SK-N-SH treated with all-trans-retinoic acid at 6 μM for 48 hours (cell line): ENCODE measurements at regions not wholly inside any gene's neighbourhood (a gene's known extent, or its start where the extent isn't known, plus 50 kb on each side); places are given as distances from the start of the nearest gene placed in this dataset.

Experiments
- ATAC-seq: fragments of 200-7000 bp; cut with Tn5 transposase; 3 replicates; pipeline ENCODE4 v1.9.1; 2020; ENCODE audit warnings: mild to moderate bottlenecking, moderate library complexity
- ARNTL ChIP-seq: fragments of 450-650 bp; formaldehyde crosslinking; IDR thresholded peaks from 2 replicates; pipeline ENCODE4 v1.5.0; 2020; ENCODE audit warnings: low read depth, mild to moderate bottlenecking, moderate library complexity, borderline replicate concordance
- CREB5 ChIP-seq: fragments of 250-450 bp; sonication (Bioruptor Pico); IDR thresholded peaks from 2 replicates; pipeline ENCODE4 v1.5.1; 2020; ENCODE audit warnings: low read depth, mild to moderate bottlenecking, moderate library complexity
- CSDC2 ChIP-seq: fragments of 250-450 bp; sonication (Bioruptor Pico); IDR thresholded peaks from 2 replicates; pipeline ENCODE4 v1.5.0; 2020; ENCODE audit warnings: mild to moderate bottlenecking, moderate library complexity
- CSRNP3 ChIP-seq: fragments of 250-450 bp; sonication (Bioruptor Pico); IDR thresholded peaks from 2 replicates; pipeline ENCODE4 v1.5.1; 2021; ENCODE audit warnings: mild to moderate bottlenecking, moderate library complexity
- ESRRG ChIP-seq: fragments of 250-450 bp; sonication (Bioruptor Pico); IDR thresholded peaks from 2 replicates; pipeline ENCODE4 v1.6.1; 2021; ENCODE audit warnings: mild to moderate bottlenecking
- ISL1 ChIP-seq: fragments of 250-450 bp; sonication (Bioruptor Pico); IDR thresholded peaks from 2 replicates; pipeline ENCODE4 v2.1.2; 2022; ENCODE audit warnings: mild to moderate bottlenecking, moderate library complexity
- OSR1 ChIP-seq: fragments of 250-450 bp; sonication (Bioruptor Pico); IDR thresholded peaks from 2 replicates; pipeline ENCODE4 v1.8.0; 2022; ENCODE audit warnings: moderate library complexity, mild to moderate bottlenecking, inconsistent platforms
- POU6F1 ChIP-seq: fragments of 250-450 bp; sonication (Bioruptor Pico); IDR thresholded peaks from 2 replicates; pipeline ENCODE4 v1.8.0; 2021; ENCODE audit warnings: low read depth, mild to moderate bottlenecking, moderate library complexity, borderline replicate concordance
- PPARA ChIP-seq: fragments of 250-450 bp; sonication (Bioruptor Pico); IDR thresholded peaks from 2 replicates; pipeline ENCODE4 v1.5.0; 2020; ENCODE audit warnings: mild to moderate bottlenecking, borderline replicate concordance
- SNAI2 ChIP-seq: fragments of 250-450 bp; sonication (Bioruptor Pico); IDR thresholded peaks from 2 replicates; pipeline ENCODE4 v1.5.0; 2020; ENCODE audit warnings: mild to moderate bottlenecking, moderate library complexity
- TCF4 ChIP-seq: fragments of 250-450 bp; sonication (Bioruptor Pico); IDR thresholded peaks from 2 replicates; pipeline ENCODE4 v1.8.0; 2021; ENCODE audit warnings: mild to moderate bottlenecking, moderate library complexity, borderline replicate concordance
- TOX ChIP-seq: fragments of 250-450 bp; sonication (Bioruptor Pico); IDR thresholded peaks from 2 replicates; pipeline ENCODE4 v1.8.0; 2021; ENCODE audit warnings: mild to moderate bottlenecking, moderate library complexity, borderline replicate concordance
- TSHZ2 ChIP-seq: fragments of 250-450 bp; sonication (Bioruptor Pico); IDR thresholded peaks from 2 replicates; pipeline ENCODE4 v1.5.0; 2020; ENCODE audit warnings: mild to moderate bottlenecking, moderate library complexity
- ZC3H10 ChIP-seq: fragments of 250-450 bp; sonication (Bioruptor Pico); IDR thresholded peaks from 2 replicates; pipeline ENCODE4 v1.5.1; 2021; ENCODE audit warnings: mild to moderate bottlenecking, moderate library complexity
- ZFP30 ChIP-seq: fragments of 450-650 bp; formaldehyde crosslinking; IDR thresholded peaks from 2 replicates; pipeline ENCODE4 v1.5.0; 2022; ENCODE audit warnings: mild to moderate bottlenecking, moderate library complexity
- ZNF565 ChIP-seq: fragments of 450-650 bp; formaldehyde crosslinking; conservative IDR thresholded peaks from 2 replicates; pipeline ENCODE4 v1.5.0; 2020; ENCODE audit warnings: low read depth, mild to moderate bottlenecking, moderate library complexity
- ZNF70 ChIP-seq: fragments of 450-650 bp; formaldehyde crosslinking; IDR thresholded peaks from 2 replicates; pipeline ENCODE4 v1.5.0; 2020; ENCODE audit warnings: mild to moderate bottlenecking, moderate library complexity
- ZNF8 ChIP-seq: fragments of 450-650 bp; formaldehyde crosslinking; IDR thresholded peaks from 2 replicates; pipeline ENCODE4 v1.5.0; 2020; ENCODE audit warnings: mild to moderate bottlenecking, moderate library complexity

GRCh38 chr2:83305758-83306378 is 1153.2 kb downstream of the SUCLG1 start:
- no peak for TF ChIP-seq TSHZ2
- no peak for TF ChIP-seq ZNF8 (CRISPR knock-in tag)
- no peak for TF ChIP-seq OSR1 (CRISPR knock-in tag)
- TF ChIP-seq ESRRG, result no peak
- TF ChIP-seq CSRNP3, result no peak
- no peak for TF ChIP-seq PPARA (CRISPR knock-in tag)
- TF ChIP-seq CREB5 (CRISPR knock-in tag), result no peak
- TF ChIP-seq ZNF70 (CRISPR knock-in tag), result no peak
- no peak for TF ChIP-seq ARNTL (CRISPR knock-in tag)
- TF ChIP-seq ZNF565 (CRISPR knock-in tag), result no peak
- no peak for TF ChIP-seq ISL1 (CRISPR knock-in tag)
- no peak for TF ChIP-seq SNAI2 (CRISPR knock-in tag)
- no peak for TF ChIP-seq TCF4
- TF ChIP-seq ZFP30, result no peak
- ATAC-seq, result no peak

- no peak for TF ChIP-seq SNAI2 (CRISPR knock-in tag)
- TF ChIP-seq OSR1 (CRISPR knock-in tag), result no peak
- no peak for TF ChIP-seq TOX
- TF ChIP-seq TSHZ2, result no peak
- no peak for TF ChIP-seq ZNF565 (CRISPR knock-in tag)
- no peak for TF ChIP-seq POU6F1 (CRISPR knock-in tag)
- TF ChIP-seq CSDC2, result no peak
- no peak for TF ChIP-seq ISL1 (CRISPR knock-in tag)
- no peak for TF ChIP-seq PPARA (CRISPR knock-in tag)
- no peak for TF ChIP-seq ZC3H10 (CRISPR knock-in tag)
- no peak for TF ChIP-seq ZNF70 (CRISPR knock-in tag)
- no peak for TF ChIP-seq CREB5 (CRISPR knock-in tag)
- no peak for ATAC-seq
These were observed 1168.0 kb downstream of the SUCLG1 start for GRCh38 chr2:83291083-83291482.

GRCh38 chr2:83282841-83283240 is 1176.2 kb downstream of the SUCLG1 start:
- TF ChIP-seq ZC3H10 (CRISPR knock-in tag) (no peak), OSR1 (CRISPR knock-in tag) (no peak), SNAI2 (CRISPR knock-in tag) (no peak)
- ATAC-seq, result no peak
